ENCODE measurements at regions not wholly inside any gene's neighbourhood (a gene's known extent, or its start where the extent isn't known, plus 50 kb on each side); places are given as distances from the start of the nearest gene placed in this dataset.

DNA sequence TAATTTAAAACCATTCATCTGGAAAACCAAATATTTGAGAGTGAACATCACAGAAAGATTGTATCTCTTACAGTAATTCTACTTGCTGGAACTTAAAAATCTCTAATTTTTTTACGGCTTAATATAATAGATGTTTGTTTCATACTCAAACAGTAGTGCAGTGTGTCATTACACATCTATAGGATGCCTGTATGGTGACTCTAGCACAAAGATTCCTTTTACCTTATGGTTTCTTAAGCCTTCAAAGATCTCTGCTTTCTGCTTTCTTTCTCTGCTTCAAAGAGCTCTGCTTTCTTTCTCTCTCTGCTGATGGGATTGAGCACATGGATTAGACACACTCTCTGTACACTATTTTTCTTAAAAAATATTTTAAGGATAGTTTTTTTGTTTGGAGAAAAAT is 374.0 kb upstream of the CDH9 start:
- H3K4me3 ChIP-seq (replicated peaks in 1 of 3; ENCODE audit: insufficient read depth in 1 of 3, low read depth in 1 of 3, low read length in 3 of 3), result no peak overlapping the region
- ChIA-PET CTCF (no interaction called here), POLR2A (no interaction called here)
- no peaks in the 10 kb centered on the region for H3K27me3 ChIP-seq (ENCODE audit: control insufficient read depth in 2 of 2, insufficient read depth in 2 of 2, low read length in 2 of 2)
- peaks cover 5% of the 10 kb centered on the region for H3K9me3 ChIP-seq (replicated peaks; ENCODE audit: control insufficient read depth, insufficient read depth, low read length)
- TF ChIP-seq MYC (IDR thresholded peaks at IDR 0.05; ENCODE audit: low read depth, low read length) (no peak), POLR2A (IDR thresholded peaks at IDR 0.05; ENCODE audit: low read depth, low read length) (no peak), EZH2 (IDR thresholded peaks at IDR 0.05; ENCODE audit: borderline replicate concordance, low read depth, low read length, severe bottlenecking) (no peak), FOS (IDR thresholded peaks at IDR 0.05; ENCODE audit: borderline replicate concordance, insufficient read depth, low read length) (no peak), POLR2AphosphoS5 (IDR thresholded peaks at IDR 0.05; ENCODE audit: insufficient read depth, low read depth, low read length) (no peak), GATA2 (IDR thresholded peaks at IDR 0.05; ENCODE audit: insufficient read depth, insufficient read length, low read depth, low read length) (no peak), JUN (IDR thresholded peaks at IDR 0.05; ENCODE audit: borderline replicate concordance, insufficient read depth, insufficient read length, low read depth) (no peak)
- TF ChIP-seq, protein P1, sequence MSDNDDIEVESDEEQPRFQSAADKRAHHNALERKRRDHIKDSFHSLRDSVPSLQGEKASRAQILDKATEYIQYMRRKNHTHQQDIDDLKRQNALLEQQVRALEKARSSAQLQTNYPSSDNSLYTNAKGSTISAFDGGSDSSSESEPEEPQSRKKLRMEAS (IDR thresholded peaks at IDR 0.05; ENCODE audit: insufficient read depth, insufficient read length), result no peak
- TF ChIP-seq, protein P2, sequence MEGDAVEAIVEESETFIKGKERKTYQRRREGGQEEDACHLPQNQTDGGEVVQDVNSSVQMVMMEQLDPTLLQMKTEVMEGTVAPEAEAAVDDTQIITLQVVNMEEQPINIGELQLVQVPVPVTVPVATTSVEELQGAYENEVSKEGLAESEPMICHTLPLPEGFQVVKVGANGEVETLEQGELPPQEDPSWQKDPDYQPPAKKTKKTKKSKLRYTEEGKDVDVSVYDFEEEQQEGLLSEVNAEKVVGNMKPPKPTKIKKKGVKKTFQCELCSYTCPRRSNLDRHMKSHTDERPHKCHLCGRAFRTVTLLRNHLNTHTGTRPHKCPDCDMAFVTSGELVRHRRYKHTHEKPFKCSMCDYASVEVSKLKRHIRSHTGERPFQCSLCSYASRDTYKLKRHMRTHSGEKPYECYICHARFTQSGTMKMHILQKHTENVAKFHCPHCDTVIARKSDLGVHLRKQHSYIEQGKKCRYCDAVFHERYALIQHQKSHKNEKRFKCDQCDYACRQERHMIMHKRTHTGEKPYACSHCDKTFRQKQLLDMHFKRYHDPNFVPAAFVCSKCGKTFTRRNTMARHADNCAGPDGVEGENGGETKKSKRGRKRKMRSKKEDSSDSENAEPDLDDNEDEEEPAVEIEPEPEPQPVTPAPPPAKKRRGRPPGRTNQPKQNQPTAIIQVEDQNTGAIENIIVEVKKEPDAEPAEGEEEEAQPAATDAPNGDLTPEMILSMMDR (IDR thresholded peaks at IDR 0.05; ENCODE audit: extremely low read depth in 1 of 2, insufficient read depth in 1 of 2, low read depth in 1 of 2, low read length in 2 of 2), result no peak
- FAIRE-seq, result no peak
- H3K79me2 ChIP-seq (ENCODE audit: control insufficient read depth, insufficient read depth, low read length), result no peaks in the 10 kb centered on the region
- H3K4me1 ChIP-seq (ENCODE audit: control insufficient read depth, extremely low read depth, insufficient read depth, low read length), result no peaks in the 10 kb centered on the region
- dilution Hi-C loops (cut with MboI; ENCODE audit: extremely low pct_ligation_motif_present, low sequenced_read_pairs), result no loop called here
- no peak overlapping the region for H3K9ac ChIP-seq (replicated peaks; ENCODE audit: extremely low read depth, insufficient read depth, low read length)
- no TSS peak for BruUV-seq (replicated peaks)
- H3K27ac ChIP-seq (ENCODE audit: insufficient read depth, low read depth, low read length), result no peak overlapping the region
- no peaks in the 10 kb centered on the region for H4K20me1 ChIP-seq (replicated peaks; ENCODE audit: control insufficient read depth, extremely low read depth, insufficient read depth, low read length)
- intact Hi-C loops (cut with micrococcal nuclease), result no loop called here
- H3K9me1 ChIP-seq (replicated peaks; ENCODE audit: control insufficient read depth, extremely low read depth, insufficient read depth, low read length), result no peaks in the 10 kb centered on the region
- DNase-seq (ENCODE audit: low read depth, low spot score), result no peak
- H3K36me3 ChIP-seq (ENCODE audit: control insufficient read depth in 2 of 2, extremely low read depth in 1 of 2, insufficient read depth in 2 of 2, low read length in 2 of 2), result no peaks in the 10 kb centered on the region
- H3K4me2 ChIP-seq (ENCODE audit: insufficient read depth, low read length), result no peak overlapping the region
- H2AFZ ChIP-seq (ENCODE audit: low read depth, low read length), result no peak overlapping the region

Data from endothelial cell of umbilical vein (primary cell).